ENCODE measurements at regions not wholly inside any gene's neighbourhood (a gene's known extent, or its start where the extent isn't known, plus 50 kb on each side); places are given as distances from the start of the nearest gene placed in this dataset.

GRCh38 chr21:28421716-28422524 is 570.8 kb downstream of the LTN1 start:
- no peaks in the 10 kb centered on the region for H3K9me2 ChIP-seq (replicated peaks; ENCODE audit: insufficient read depth, low read length)
- no peaks in the 10 kb centered on the region for H3K4me1 ChIP-seq (ENCODE audit: low read length)
- H3K9ac ChIP-seq (ENCODE audit: low read length): no peak overlapping the region
- H3K4me3 ChIP-seq (ENCODE audit: low read length): no peak overlapping the region
- H3K36me3 ChIP-seq (ENCODE audit: insufficient read depth, low read length): no peaks in the 10 kb centered on the region
- no peaks in the 10 kb centered on the region; the same call in 1 of the 2 replicates for H3K27me3 ChIP-seq (ENCODE audit: low read length)
- DNase-seq: no peak
- no peak overlapping the region for H3K27ac ChIP-seq (ENCODE audit: low read length)
- no peak overlapping the region for H3K4me2 ChIP-seq (ENCODE audit: low read depth, low read length, poor library complexity, severe bottlenecking)
- no peaks in the 10 kb centered on the region for H3K9me3 ChIP-seq (ENCODE audit: low read length)
- H2AFZ ChIP-seq (ENCODE audit: low read length): 0 out of 2 replicates have a peak overlapping the region, but pooled peaks have one; percentile 48
- H3K79me2 ChIP-seq (ENCODE audit: low read length): no peaks in the 10 kb centered on the region
- no peaks in the 10 kb centered on the region for H4K20me1 ChIP-seq (ENCODE audit: insufficient read depth, low read depth, low read length)

- Histone ChIP-seq H3K9me2 (replicated peaks; ENCODE audit: insufficient read depth, low read length) (no peaks in the 10 kb centered on the region), H3K36me3 (ENCODE audit: insufficient read depth, low read length) (no peaks in the 10 kb centered on the region), H3K27ac (ENCODE audit: low read length) (no peak overlapping the region), H4K20me1 (ENCODE audit: insufficient read depth, low read depth, low read length) (no peaks in the 10 kb centered on the region), H2AFZ (ENCODE audit: low read length) (no peak overlapping the region), H3K4me3 (ENCODE audit: low read length) (no peak overlapping the region), H3K79me2 (ENCODE audit: low read length) (no peaks in the 10 kb centered on the region), H3K27me3 (ENCODE audit: low read length) (no peaks in the 10 kb centered on the region; the same call in 1 of the 2 replicates), H3K9ac (ENCODE audit: low read length) (no peak overlapping the region), H3K4me2 (ENCODE audit: low read depth, low read length, poor library complexity, severe bottlenecking) (no peak overlapping the region), H3K4me1 (ENCODE audit: low read length) (no peaks in the 10 kb centered on the region), H3K9me3 (ENCODE audit: low read length) (no peaks in the 10 kb centered on the region)
- DNase-seq: no peak
Measured at GRCh38 chr21:28419811-28420210, 572.9 kb downstream of the LTN1 start.

GRCh38 chr21:28418726-28419514 is 573.8 kb downstream of the LTN1 start:
- Histone ChIP-seq H3K9ac (ENCODE audit: low read length) (no peak overlapping the region), H4K20me1 (ENCODE audit: insufficient read depth, low read depth, low read length) (no peaks in the 10 kb centered on the region)

GRCh38 chr21:28410256-28410655 is 582.4 kb downstream of the LTN1 start:
- Histone ChIP-seq H3K9me3 (ENCODE audit: low read length) (no peaks in the 10 kb centered on the region), H4K20me1 (ENCODE audit: insufficient read depth, low read depth, low read length) (no peaks in the 10 kb centered on the region), H3K27me3 (ENCODE audit: low read length) (no peaks in the 10 kb centered on the region), H3K4me2 (ENCODE audit: low read depth, low read length, poor library complexity, severe bottlenecking) (no peak overlapping the region), H3K4me1 (ENCODE audit: low read length) (no peaks in the 10 kb centered on the region), H3K79me2 (ENCODE audit: low read length) (no peaks in the 10 kb centered on the region), H3K27ac (ENCODE audit: low read length) (no peak overlapping the region), H2AFZ (ENCODE audit: low read length) (no peak overlapping the region), H3K9ac (ENCODE audit: low read length) (no peak overlapping the region), H3K36me3 (ENCODE audit: insufficient read depth, low read length) (no peaks in the 10 kb centered on the region), H3K4me3 (ENCODE audit: low read length) (no peak overlapping the region), H3K9me2 (replicated peaks; ENCODE audit: insufficient read depth, low read length) (no peaks in the 10 kb centered on the region)
- DNase-seq: no peak

More at GRCh38 chr21:28418726-28419514, 573.8 kb downstream of the LTN1 start:
- no peak overlapping the region for H3K27ac ChIP-seq (ENCODE audit: low read length)
- no peak overlapping the region; the same call in 1 of the 2 replicates for H2AFZ ChIP-seq (ENCODE audit: low read length)
- DNase-seq: no peak
- H3K36me3 ChIP-seq (ENCODE audit: insufficient read depth, low read length): no peaks in the 10 kb centered on the region
- no peaks in the 10 kb centered on the region for H3K4me1 ChIP-seq (ENCODE audit: low read length)
- no peak overlapping the region for H3K4me3 ChIP-seq (ENCODE audit: low read length)
- H3K27me3 ChIP-seq (ENCODE audit: low read length): no peaks in the 10 kb centered on the region; the same call in 1 of the 2 replicates
- no peaks in the 10 kb centered on the region for H3K9me2 ChIP-seq (replicated peaks; ENCODE audit: insufficient read depth, low read length)
- no peak overlapping the region for H3K4me2 ChIP-seq (ENCODE audit: low read depth, low read length, poor library complexity, severe bottlenecking)
- H3K79me2 ChIP-seq (ENCODE audit: low read length): no peaks in the 10 kb centered on the region
- no peaks in the 10 kb centered on the region for H3K9me3 ChIP-seq (ENCODE audit: low read length)

GRCh38 chr21:28402616-28402989 is 590.1 kb downstream of the LTN1 start:
- no peak overlapping the region for H3K4me3 ChIP-seq (ENCODE audit: low read length)
- no peaks in the 10 kb centered on the region for H3K27me3 ChIP-seq (ENCODE audit: low read length)
- no peak overlapping the region for H3K27ac ChIP-seq (ENCODE audit: low read length)
- no peaks in the 10 kb centered on the region for H3K9me2 ChIP-seq (replicated peaks; ENCODE audit: insufficient read depth, low read length)
- no peaks in the 10 kb centered on the region for H3K36me3 ChIP-seq (ENCODE audit: insufficient read depth, low read length)
- no peaks in the 10 kb centered on the region for H3K9me3 ChIP-seq (ENCODE audit: low read length)
- H2AFZ ChIP-seq (ENCODE audit: low read length): no peak overlapping the region
- DNase-seq: no peak
- H3K4me2 ChIP-seq (ENCODE audit: low read depth, low read length, poor library complexity, severe bottlenecking): no peak overlapping the region
- no peaks in the 10 kb centered on the region for H3K4me1 ChIP-seq (ENCODE audit: low read length)
- no peaks in the 10 kb centered on the region for H3K79me2 ChIP-seq (ENCODE audit: low read length)
- no peaks in the 10 kb centered on the region for H4K20me1 ChIP-seq (ENCODE audit: insufficient read depth, low read depth, low read length)
- H3K9ac ChIP-seq (ENCODE audit: low read length): no peak overlapping the region

- Histone ChIP-seq H3K9me2 (replicated peaks; ENCODE audit: insufficient read depth, low read length) (no peaks in the 10 kb centered on the region), H2AFZ (ENCODE audit: low read length) (no peak overlapping the region), H4K20me1 (ENCODE audit: insufficient read depth, low read depth, low read length) (no peaks in the 10 kb centered on the region), H3K9me3 (ENCODE audit: low read length) (no peaks in the 10 kb centered on the region; the same call in 1 of the 2 replicates), H3K27ac (ENCODE audit: low read length) (no peak overlapping the region), H3K4me2 (ENCODE audit: low read depth, low read length, poor library complexity, severe bottlenecking) (no peak overlapping the region), H3K9ac (ENCODE audit: low read length) (no peak overlapping the region), H3K36me3 (ENCODE audit: insufficient read depth, low read length) (no peaks in the 10 kb centered on the region), H3K4me1 (ENCODE audit: low read length) (no peaks in the 10 kb centered on the region), H3K27me3 (ENCODE audit: low read length) (no peaks in the 10 kb centered on the region), H3K79me2 (ENCODE audit: low read length) (no peaks in the 10 kb centered on the region), H3K4me3 (ENCODE audit: low read length) (no peak overlapping the region)
- DNase-seq: no peak
Measured at GRCh38 chr21:28397040-28397439, 595.6 kb downstream of the LTN1 start.

- DNase-seq: no peak
- Histone ChIP-seq H3K27ac (ENCODE audit: low read length) (no peak overlapping the region), H3K4me3 (ENCODE audit: low read length) (no peak overlapping the region), H3K36me3 (ENCODE audit: insufficient read depth, low read length) (no peaks in the 10 kb centered on the region), H3K27me3 (ENCODE audit: low read length) (no peaks in the 10 kb centered on the region), H3K4me2 (ENCODE audit: low read depth, low read length, poor library complexity, severe bottlenecking) (no peak overlapping the region), H3K79me2 (ENCODE audit: low read length) (no peaks in the 10 kb centered on the region), H3K4me1 (ENCODE audit: low read length) (no peaks in the 10 kb centered on the region), H3K9me3 (ENCODE audit: low read length) (no peaks in the 10 kb centered on the region; the same call in 1 of the 2 replicates), H2AFZ (ENCODE audit: low read length) (no peak overlapping the region), H4K20me1 (ENCODE audit: insufficient read depth, low read depth, low read length) (no peaks in the 10 kb centered on the region), H3K9me2 (replicated peaks; ENCODE audit: insufficient read depth, low read length) (no peaks in the 10 kb centered on the region), H3K9ac (ENCODE audit: low read length) (no peak overlapping the region)
Measured at GRCh38 chr21:28396421-28396820, 596.3 kb downstream of the LTN1 start.

- no peaks in the 10 kb centered on the region for H3K79me2 ChIP-seq (ENCODE audit: low read length)
- H4K20me1 ChIP-seq (ENCODE audit: insufficient read depth, low read depth, low read length): no peaks in the 10 kb centered on the region
- no peak overlapping the region for H3K4me3 ChIP-seq (ENCODE audit: low read length)
- no peaks in the 10 kb centered on the region for H3K4me1 ChIP-seq (ENCODE audit: low read length)
- DNase-seq: peak; percentile 34
- H3K4me2 ChIP-seq (ENCODE audit: low read depth, low read length, poor library complexity, severe bottlenecking): no peak overlapping the region
- no peak overlapping the region for H3K9ac ChIP-seq (ENCODE audit: low read length)
- H3K9me2 ChIP-seq (replicated peaks; ENCODE audit: insufficient read depth, low read length): no peaks in the 10 kb centered on the region
- no peaks in the 10 kb centered on the region for H3K36me3 ChIP-seq (ENCODE audit: insufficient read depth, low read length)
- no peaks in the 10 kb centered on the region for H3K27me3 ChIP-seq (ENCODE audit: low read length)
- no peaks in the 10 kb centered on the region; the same call in 1 of the 2 replicates for H3K9me3 ChIP-seq (ENCODE audit: low read length)
- H3K27ac ChIP-seq (ENCODE audit: low read length): no peak overlapping the region
- H2AFZ ChIP-seq (ENCODE audit: low read length): no peak overlapping the region
Measured at GRCh38 chr21:28393279-28393678, 599.4 kb downstream of the LTN1 start.
